ENCODE measurements at regions not wholly inside any gene's neighbourhood (a gene's known extent, or its start where the extent isn't known, plus 50 kb on each side); places are given as distances from the start of the nearest gene placed in this dataset.

- peaks cover 17% of the 10 kb centered on the region for H3K27me3 Mint-ChIP-seq
- no peaks in the 10 kb centered on the region for H3K4me1 Mint-ChIP-seq
- ATAC-seq (ENCODE audit: low read depth) = no peak
- no peaks in the 10 kb centered on the region for H3K36me3 Mint-ChIP-seq
- no peak for DNase-seq (ENCODE audit: low spot score in 2 of 2)
- H3K27ac Mint-ChIP-seq = no peak overlapping the region
- peaks cover 5% of the 10 kb centered on the region for H3K9me3 Mint-ChIP-seq
- H3K4me3 Mint-ChIP-seq = no peak overlapping the region
These were observed 72.2 kb upstream of the GJB5 start for GRCh38 chr1:34682452-34683223.

GRCh38 chr1:34683616-34684015, 71.2 kb upstream of the GJB5 start:
- ATAC-seq (ENCODE audit: low read depth) = no peak
- Mint-ChIP-seq H3K9me3 (peaks cover 4% of the 10 kb centered on the region), H3K27me3 (peaks cover 21% of the 10 kb centered on the region), H3K27ac (no peak overlapping the region), H3K4me3 (no peak overlapping the region), H3K36me3 (no peaks in the 10 kb centered on the region), H3K4me1 (no peaks in the 10 kb centered on the region)
- DNase-seq (ENCODE audit: low spot score in 2 of 2) = no peak

GRCh38 chr1:34684266-34684665, 70.6 kb upstream of the GJB5 start:
- Mint-ChIP-seq H3K27me3 (peaks cover 16% of the 10 kb centered on the region), H3K4me3 (no peak overlapping the region), H3K36me3 (no peaks in the 10 kb centered on the region), H3K27ac (no peak overlapping the region), H3K4me1 (no peaks in the 10 kb centered on the region), H3K9me3 (peaks cover 4% of the 10 kb centered on the region)
- ATAC-seq (ENCODE audit: low read depth) (no peak), DNase-seq (ENCODE audit: low spot score in 2 of 2) (no peak)

- DNase-seq (ENCODE audit: low spot score in 2 of 2) (no peak), ATAC-seq (ENCODE audit: low read depth) (no peak)
- H3K27ac Mint-ChIP-seq = no peak overlapping the region
- no peaks in the 10 kb centered on the region for H3K4me1 Mint-ChIP-seq
- H3K4me3 Mint-ChIP-seq = no peak overlapping the region
- H3K36me3 Mint-ChIP-seq = no peaks in the 10 kb centered on the region
- peaks cover 14% of the 10 kb centered on the region for H3K27me3 Mint-ChIP-seq
- peaks cover 4% of the 10 kb centered on the region for H3K9me3 Mint-ChIP-seq
These were observed 69.6 kb upstream of the GJB5 start for GRCh38 chr1:34685225-34685624.

DNA sequence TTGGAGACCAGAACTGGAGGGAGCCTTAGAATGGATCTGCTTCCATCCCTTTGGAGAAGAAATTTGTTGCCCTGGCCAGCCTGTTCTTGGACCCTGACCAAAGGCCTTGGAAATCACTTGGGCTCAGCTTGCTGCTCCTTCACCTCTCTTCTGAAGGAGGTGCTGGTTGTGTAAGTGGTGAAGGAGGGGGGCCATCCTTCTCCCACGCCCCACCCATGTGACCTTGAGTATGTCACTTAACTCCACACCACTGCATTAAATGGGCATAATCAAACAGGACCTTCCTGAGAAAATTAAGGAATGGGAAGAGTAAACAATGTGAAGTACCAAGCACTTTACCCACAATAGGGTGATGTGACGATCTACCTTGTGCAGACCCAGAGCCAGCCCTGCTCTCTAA, 68.3 kb upstream of the GJB5 start:
- ATAC-seq (ENCODE audit: low read depth) (no peak), DNase-seq (ENCODE audit: low spot score in 2 of 2) (no peak)
- Mint-ChIP-seq H3K4me1 (no peaks in the 10 kb centered on the region), H3K9me3 (peaks cover 4% of the 10 kb centered on the region), H3K27me3 (peaks cover 16% of the 10 kb centered on the region), H3K36me3 (no peaks in the 10 kb centered on the region), H3K4me3 (no peak overlapping the region), H3K27ac (no peak overlapping the region)

DNA sequence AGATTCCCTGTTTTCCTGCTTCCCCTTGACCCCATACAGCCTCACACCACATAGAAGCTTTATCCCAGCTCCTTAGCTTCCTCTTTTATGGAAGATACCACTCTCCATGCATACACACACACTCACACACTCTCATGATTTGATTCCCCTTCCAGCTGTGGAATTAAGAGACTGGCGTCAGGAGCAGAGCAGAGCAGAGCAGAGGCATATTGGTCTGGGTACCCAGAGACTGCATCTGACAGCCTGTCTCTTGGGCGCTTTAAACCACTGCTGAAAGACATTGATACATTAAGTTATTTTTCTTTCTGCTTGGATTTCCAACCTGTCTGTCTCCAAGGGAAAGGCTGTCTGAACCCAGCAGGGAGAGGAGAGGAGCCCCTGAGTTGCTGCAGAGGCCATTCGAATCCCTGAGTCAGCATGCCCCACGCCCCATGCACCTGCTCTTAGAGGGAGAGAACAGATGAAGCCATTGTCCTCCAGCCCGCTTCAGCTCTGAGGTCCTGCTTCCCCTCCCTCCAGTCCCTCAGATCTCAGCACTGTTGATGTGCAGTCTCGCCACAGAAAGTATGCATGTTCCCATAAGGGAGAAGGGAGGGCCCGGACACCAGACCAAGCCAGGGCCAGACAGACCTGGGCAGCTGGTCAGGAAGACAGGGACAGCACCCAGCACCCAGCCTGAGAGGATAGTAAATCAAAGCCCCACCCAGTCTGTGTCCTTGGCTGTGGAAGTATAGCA, 66.7 kb upstream of the GJB5 start:
- Mint-ChIP-seq H3K9me3 (peaks cover 4% of the 10 kb centered on the region), H3K4me3 (no peak overlapping the region), H3K27me3 (peaks cover 14% of the 10 kb centered on the region), H3K4me1 (no peaks in the 10 kb centered on the region), H3K36me3 (no peaks in the 10 kb centered on the region), H3K27ac (no peak overlapping the region)
- no peak for ATAC-seq (ENCODE audit: low read depth)
- DNase-seq (ENCODE audit: low spot score in 2 of 2) = no peak

DNA sequence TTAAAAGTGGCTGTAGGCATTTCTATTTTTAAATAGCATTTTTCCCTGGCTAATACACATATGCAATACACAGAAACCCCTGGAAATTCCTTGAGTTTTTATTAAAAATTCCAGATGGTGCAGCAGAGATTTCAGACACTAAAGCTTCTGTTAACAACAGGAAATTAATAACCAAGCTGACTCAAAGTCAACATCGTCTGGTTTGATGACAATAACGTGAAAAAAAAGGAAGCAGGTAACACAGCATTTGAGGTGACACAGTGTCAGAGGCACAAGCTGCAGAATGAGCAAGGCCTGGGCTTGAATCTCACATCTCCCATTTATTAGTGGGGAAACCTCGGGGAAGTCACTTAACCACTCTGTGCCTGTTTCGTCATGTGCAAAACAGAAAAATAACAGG, 64.6 kb upstream of the GJB5 start:
- DNase-seq (ENCODE audit: low spot score in 2 of 2) (no peak), ATAC-seq (ENCODE audit: low read depth) (no peak)
- no peaks in the 10 kb centered on the region for H3K36me3 Mint-ChIP-seq
- no peaks in the 10 kb centered on the region for H3K4me1 Mint-ChIP-seq
- H3K27me3 Mint-ChIP-seq = peaks cover 19% of the 10 kb centered on the region
- no peak overlapping the region for H3K27ac Mint-ChIP-seq
- H3K4me3 Mint-ChIP-seq = no peak overlapping the region
- peaks cover 6% of the 10 kb centered on the region for H3K9me3 Mint-ChIP-seq

DNA sequence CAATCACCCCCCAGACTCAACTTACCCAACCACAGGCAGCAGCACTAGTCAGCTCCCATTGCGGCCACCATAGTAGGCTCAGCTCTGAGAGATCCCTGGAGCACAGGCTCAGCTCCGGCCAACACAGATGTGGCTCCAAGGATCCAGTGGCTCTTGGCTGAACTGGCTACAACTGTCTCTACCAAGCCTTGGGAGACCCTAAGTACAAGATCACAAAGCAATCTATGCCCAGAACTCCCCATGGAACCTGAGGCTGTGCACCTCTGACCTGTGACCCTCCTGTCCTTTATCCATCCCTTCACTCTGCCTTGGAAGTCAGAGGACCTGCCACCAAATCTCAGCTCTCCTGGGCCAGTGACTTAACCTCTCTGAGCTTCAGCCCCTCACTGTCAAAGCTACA, 61.8 kb upstream of the GJB5 start:
- no peak for ATAC-seq (ENCODE audit: low read depth)
- Mint-ChIP-seq H3K27me3 (peaks cover 17% of the 10 kb centered on the region), H3K9me3 (peaks cover 2% of the 10 kb centered on the region), H3K36me3 (no peaks in the 10 kb centered on the region), H3K27ac (no peak overlapping the region), H3K4me1 (no peaks in the 10 kb centered on the region), H3K4me3 (no peak overlapping the region)
- DNase-seq (ENCODE audit: low spot score in 2 of 2) = no peak

GRCh38 chr1:34694383-34694782, 60.5 kb upstream of the GJB5 start:
- Mint-ChIP-seq H3K4me3 (no peak overlapping the region), H3K4me1 (no peaks in the 10 kb centered on the region), H3K27me3 (peaks cover 18% of the 10 kb centered on the region), H3K9me3 (peaks cover 2% of the 10 kb centered on the region), H3K36me3 (no peaks in the 10 kb centered on the region), H3K27ac (no peak overlapping the region)
- no peak for ATAC-seq (ENCODE audit: low read depth)
- DNase-seq (ENCODE audit: low spot score in 2 of 2) = no peak

GRCh38 chr1:34695580-34695979, 59.3 kb upstream of the GJB5 start:
- Mint-ChIP-seq H3K27me3 (peaks cover 17% of the 10 kb centered on the region), H3K4me3 (no peak overlapping the region), H3K4me1 (no peaks in the 10 kb centered on the region), H3K9me3 (peaks cover 2% of the 10 kb centered on the region), H3K36me3 (no peaks in the 10 kb centered on the region), H3K27ac (no peak overlapping the region)
- DNase-seq (ENCODE audit: low spot score in 2 of 2) = no peak
- ATAC-seq (ENCODE audit: low read depth) = no peak

DNA sequence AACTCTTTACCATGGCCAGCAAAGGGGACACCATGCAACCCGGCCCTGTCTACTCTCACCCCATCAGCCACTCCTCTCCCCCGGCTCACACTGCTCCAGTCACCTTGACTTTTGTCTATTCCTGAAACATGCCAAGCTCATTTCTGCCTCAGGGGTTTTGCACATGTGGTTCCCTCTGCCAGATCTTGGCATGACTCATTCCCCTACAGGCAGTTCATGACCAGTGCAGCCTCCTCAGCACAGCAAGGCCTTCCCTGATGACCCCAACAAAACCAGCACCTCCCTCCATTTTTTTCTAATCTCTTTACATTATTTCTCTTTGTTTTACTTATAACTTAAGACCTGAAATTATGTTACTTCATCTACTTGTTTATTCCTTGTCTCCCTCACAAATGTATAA, 58.6 kb upstream of the GJB5 start:
- no peaks in the 10 kb centered on the region for H3K4me1 Mint-ChIP-seq

GRCh38 chr1:34696981-34697380, 57.9 kb upstream of the GJB5 start:
- peaks cover 2% of the 10 kb centered on the region for H3K9me3 Mint-ChIP-seq
- H3K4me1 Mint-ChIP-seq = no peaks in the 10 kb centered on the region
- no peak overlapping the region for H3K4me3 Mint-ChIP-seq
- peaks cover 13% of the 10 kb centered on the region for H3K27me3 Mint-ChIP-seq
- no peaks in the 10 kb centered on the region for H3K36me3 Mint-ChIP-seq
- DNase-seq (ENCODE audit: low spot score in 2 of 2) (no peak), ATAC-seq (ENCODE audit: low read depth) (no peak)
- H3K27ac Mint-ChIP-seq = no peak overlapping the region

More for the DNA sequence above, 58.6 kb upstream of the GJB5 start:
- no peak for ATAC-seq (ENCODE audit: low read depth)
- Mint-ChIP-seq H3K27ac (no peak overlapping the region), H3K9me3 (peaks cover 2% of the 10 kb centered on the region), H3K36me3 (no peaks in the 10 kb centered on the region), H3K27me3 (peaks cover 15% of the 10 kb centered on the region), H3K4me3 (no peak overlapping the region)
- no peak for DNase-seq (ENCODE audit: low spot score in 2 of 2)

GRCh38 chr1:34697818-34698217, 57.0 kb upstream of the GJB5 start:
- no peaks in the 10 kb centered on the region for H3K4me1 Mint-ChIP-seq
- H3K9me3 Mint-ChIP-seq = peaks cover 2% of the 10 kb centered on the region
- no peak overlapping the region for H3K4me3 Mint-ChIP-seq
- DNase-seq (ENCODE audit: low spot score in 2 of 2) (no peak), ATAC-seq (ENCODE audit: low read depth) (no peak)
- H3K27me3 Mint-ChIP-seq = peaks cover 13% of the 10 kb centered on the region
- H3K27ac Mint-ChIP-seq = no peak overlapping the region
- no peaks in the 10 kb centered on the region for H3K36me3 Mint-ChIP-seq

GRCh38 chr1:34701326-34702060, 53.4 kb upstream of the GJB5 start:
- Mint-ChIP-seq H3K27me3 (peaks cover 13% of the 10 kb centered on the region), H3K4me3 (no peak overlapping the region), H3K36me3 (no peaks in the 10 kb centered on the region), H3K27ac (no peak overlapping the region), H3K4me1 (no peaks in the 10 kb centered on the region), H3K9me3 (no peaks in the 10 kb centered on the region)
- ATAC-seq (ENCODE audit: low read depth) = no peak
- no peak for DNase-seq (ENCODE audit: low spot score in 2 of 2)
